HG03045 (cell line): ENCODE measurements at regions not wholly inside any gene's neighbourhood (a gene's known extent, or its start where the extent isn't known, plus 50 kb on each side); places are given as distances from the start of the nearest gene placed in this dataset.
"Not testable (repeated sequence)": the region's sequence is repeated elsewhere in the genome, so short reads cannot be mapped to it uniquely, and the experiment has no call there.

Source experiments
- ATAC-seq: cut with Tn5 transposase; IDR thresholded peaks from one replicate; pipeline ENCODE4 v1.9.1; 2021; ENCODE audit warnings: mild to moderate bottlenecking, moderate library complexity; ENCODE audit not compliant: unreplicated experiment

GRCh38 chr3:105976196-105976595 is 107.4 kb upstream of the CBLB start:
- ATAC-seq: no peak

GRCh38 chr3:105979961-105980360 is 111.1 kb upstream of the CBLB start:
- ATAC-seq: no peak

DNA sequence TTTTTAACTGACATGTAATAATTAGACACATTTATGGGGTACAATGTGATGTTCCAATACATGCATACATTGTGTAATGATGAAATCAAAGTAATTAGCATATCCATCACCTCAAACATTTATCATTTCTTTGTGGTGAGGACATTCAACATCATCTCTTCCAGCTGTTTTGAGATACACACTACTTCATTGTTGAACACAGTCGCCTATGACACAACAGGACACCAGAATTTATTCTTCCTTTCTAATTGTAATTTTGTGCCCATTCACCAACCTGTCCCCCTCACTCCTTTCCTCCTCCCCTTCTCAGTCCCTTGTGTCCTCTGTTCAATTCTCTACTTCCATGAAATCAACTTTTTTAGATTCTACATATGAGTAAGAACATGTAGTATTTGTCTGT is 113.4 kb upstream of the CBLB start:
- no peak for ATAC-seq

DNA sequence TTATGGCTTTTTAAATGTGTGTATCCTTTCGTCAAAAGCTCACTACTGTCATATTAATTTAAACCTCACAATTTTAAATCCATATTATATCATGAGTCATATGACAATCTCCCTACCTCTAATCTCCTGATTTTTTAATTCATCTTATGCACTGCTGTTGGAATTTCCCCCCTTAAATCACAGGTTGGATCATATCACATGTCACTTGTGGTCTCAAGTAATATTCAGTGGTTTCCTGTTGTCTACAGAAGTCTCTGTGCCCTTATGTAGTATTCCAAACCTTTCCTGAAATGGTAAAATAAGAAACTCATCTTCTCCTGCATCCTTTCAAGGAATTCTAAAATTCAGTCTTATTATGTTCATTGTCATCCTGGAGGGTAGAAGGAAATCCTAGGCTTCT is 116.0 kb upstream of the CBLB start:
- no peak for ATAC-seq

DNA sequence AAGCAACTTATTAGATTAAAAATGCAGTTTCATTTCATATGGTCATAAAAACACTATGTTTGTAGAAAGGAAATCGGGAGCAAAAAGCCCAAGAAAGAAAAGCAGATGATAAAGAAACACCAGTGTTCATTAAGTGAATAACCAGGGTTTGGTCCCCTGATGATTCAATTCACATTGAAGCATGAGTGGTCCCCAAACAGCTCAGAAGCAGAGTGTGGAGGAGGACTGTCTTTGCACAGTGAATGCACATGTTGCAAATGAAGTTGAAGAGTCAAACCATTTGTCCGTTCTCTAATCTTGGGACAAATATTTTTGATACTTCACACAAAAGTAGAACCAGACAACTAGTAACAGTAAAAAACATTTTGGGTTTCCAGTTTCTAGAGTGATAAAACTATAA is 117.5 kb upstream of the CBLB start:
- ATAC-seq: not testable (repeated sequence)

DNA sequence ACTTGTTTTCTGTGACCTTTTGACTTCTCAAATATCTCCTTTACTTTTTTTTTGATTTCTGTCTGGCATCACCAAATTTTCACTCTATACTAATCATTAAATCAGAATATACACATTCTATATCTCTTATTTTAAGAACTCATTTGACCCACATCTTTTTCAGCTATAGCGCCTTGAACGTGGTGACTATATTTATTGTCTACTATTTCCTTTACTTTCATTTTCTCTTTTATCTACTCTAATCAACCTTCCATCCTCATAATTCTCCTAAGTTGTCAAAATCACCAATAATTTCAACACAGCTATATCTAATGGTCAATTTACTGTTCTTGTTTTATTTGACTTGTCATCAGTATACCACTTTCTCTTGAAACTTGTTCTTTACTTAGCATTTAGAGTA is 119.0 kb upstream of the CBLB start:
- ATAC-seq: no peak

DNA sequence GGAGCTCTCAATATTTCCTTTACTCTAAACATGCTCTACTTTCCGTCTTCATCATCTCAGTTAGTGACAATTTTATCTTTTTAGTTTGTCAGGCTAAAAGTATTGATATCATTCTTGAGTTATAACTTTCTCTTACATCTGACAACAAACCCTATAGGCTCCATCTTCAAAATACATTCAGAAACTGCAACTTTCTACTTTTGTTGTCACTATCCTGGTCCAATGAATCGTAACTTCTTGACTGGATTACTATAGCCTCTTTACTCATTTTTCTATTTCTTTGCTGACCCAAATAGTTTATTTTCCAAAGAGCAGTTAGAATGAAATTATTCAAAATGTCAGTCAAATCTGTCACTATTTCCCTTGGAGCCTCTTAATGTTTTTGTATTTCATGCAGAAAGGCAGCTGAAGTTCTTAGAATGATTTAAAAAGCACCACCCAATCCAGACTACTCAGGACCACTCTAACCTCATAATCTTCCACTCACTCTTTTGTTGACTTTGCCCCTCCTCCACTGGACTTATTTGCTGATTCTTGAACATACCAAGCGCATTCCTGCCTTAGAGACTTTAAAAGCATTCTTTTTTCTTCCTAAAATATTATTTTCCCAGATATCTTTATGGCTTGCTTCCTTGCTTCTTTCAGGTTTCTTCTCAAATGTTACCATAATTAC is 119.9 kb upstream of the CBLB start:
- ATAC-seq: no peak

- no peak for ATAC-seq
Measured at GRCh38 chr3:105996781-105997180, 128.0 kb upstream of the CBLB start.

DNA sequence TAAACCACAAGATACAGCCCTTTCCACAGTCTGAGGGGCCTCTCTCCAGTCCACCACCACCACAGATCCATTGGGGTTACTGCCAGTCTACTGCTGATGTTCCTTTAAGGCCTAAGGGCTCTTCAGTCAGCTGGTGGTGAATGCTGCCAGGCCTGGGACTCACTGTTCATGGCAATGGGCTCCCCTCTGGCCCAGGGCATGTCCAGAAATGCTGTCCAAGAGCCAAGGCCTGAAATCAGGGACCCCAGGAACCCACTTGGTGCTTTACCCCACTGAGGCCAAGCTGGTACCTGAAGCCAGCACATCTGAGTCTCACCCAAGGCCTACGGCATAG is 128.6 kb upstream of the CBLB start:
- ATAC-seq: no peak

GRCh38 chr3:105997800-105998526 is 129.2 kb upstream of the CBLB start:
- no peak for ATAC-seq

GRCh38 chr3:105999856-106000255 is 131.0 kb upstream of the CBLB start:
- no peak for ATAC-seq

DNA sequence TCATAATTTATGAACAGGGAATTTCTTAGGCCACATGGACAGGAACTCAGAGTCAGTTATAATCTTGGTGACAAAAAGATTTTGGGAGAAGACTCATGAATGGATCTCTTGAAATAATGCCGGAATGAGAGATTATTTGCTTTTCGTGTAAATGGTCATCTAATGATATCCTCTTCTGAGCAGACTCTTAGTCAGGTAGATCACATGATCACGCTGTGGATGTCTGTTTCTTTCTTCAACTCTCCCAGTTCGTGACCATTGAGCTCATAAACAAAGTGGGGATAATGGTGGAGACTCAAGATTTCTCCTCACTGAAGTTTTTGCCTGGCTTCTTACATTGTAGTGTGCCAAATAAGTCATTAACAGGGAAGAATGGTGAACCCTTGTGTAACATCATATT is 133.1 kb upstream of the CBLB start:
- ATAC-seq: no peak

- no peak for ATAC-seq
Measured at GRCh38 chr3:106004137-106004681, 135.4 kb upstream of the CBLB start.

DNA sequence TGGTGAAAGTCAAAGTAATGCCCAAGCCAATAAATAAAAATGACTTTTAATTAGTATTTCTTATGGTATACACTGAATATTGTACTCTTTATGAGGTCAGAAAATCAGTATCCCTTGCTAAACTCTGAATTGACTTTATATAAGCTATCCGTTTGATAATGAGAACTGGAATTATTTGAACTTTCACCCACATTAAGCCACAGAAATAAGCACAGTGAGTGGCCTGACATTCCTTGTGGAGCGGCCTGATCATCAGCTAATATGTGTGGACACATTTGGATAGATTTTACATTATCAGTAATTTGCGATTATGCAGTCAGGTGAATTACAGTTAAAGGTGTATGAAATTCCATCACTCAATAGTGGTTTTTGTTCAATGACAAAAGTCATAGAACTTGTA is 136.0 kb upstream of the CBLB start:
- ATAC-seq: no peak

DNA sequence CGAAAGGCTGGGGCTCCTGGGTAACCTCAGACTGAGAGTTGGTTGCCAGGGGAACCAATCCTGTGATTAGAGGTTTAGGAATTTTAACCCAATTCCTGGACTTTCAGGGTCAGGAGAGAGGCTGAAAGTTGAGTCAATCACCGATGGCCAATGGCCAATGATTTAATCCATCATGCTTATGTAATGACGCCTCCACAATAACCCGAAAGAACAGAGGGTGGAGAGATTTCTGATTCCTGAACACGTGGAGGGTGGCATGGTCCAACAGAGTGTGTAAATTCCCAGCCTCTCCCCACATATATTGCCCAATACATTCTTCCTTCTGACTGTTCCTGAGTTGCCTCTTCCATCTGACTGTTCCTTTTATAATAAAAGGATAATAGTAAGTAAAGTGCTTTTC is 137.2 kb upstream of the CBLB start:
- ATAC-seq: no peak

GRCh38 chr3:106006571-106006970 is 137.8 kb upstream of the CBLB start:
- no peak for ATAC-seq

- ATAC-seq: no peak
Measured at GRCh38 chr3:106007512-106007911, 138.7 kb upstream of the CBLB start.

DNA sequence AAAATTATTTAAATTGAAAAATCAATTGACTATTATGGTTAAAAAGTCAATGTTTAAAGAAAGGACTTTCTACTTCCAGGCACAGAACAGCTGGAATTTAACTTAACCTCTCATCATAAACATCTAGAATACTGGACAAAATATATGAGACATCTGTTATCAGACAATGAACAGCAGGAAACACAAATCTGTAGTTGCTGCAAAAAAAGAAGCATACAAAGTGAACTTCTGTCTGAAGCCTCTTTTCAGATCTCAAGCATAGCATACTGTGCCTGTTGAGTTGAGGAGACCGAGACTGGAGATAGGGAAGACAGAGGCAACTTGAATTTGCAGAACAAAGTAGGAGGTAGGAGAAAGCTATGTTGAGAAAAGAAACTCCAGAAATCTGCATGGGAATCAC is 140.0 kb upstream of the CBLB start:
- no peak for ATAC-seq

- no peak for ATAC-seq
Measured at GRCh38 chr3:106010829-106011228, 142.0 kb upstream of the CBLB start.

- ATAC-seq: no peak
Measured at GRCh38 chr3:106013971-106014370, 145.2 kb upstream of the CBLB start.

- ATAC-seq: no peak
Measured at GRCh38 chr3:106014518-106014917, 145.7 kb upstream of the CBLB start.

DNA sequence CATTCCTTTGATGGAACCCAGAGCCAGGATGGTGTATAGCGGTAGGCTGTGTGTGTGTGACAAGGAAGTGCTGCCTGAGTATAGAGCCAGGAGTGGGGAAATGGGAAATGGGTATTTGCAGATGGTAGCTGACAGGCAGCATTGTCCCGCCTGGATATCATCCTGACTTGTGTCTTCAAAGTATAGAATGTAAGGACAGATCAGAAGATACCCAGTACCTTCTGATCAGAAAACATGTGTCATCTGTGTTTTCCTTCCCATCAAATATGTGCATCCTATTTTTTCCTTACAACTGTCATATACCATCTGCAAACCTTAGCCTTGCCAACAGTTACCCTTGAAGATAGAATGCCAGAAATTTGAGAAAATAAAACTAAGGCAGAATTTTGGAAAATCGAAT is 146.2 kb upstream of the CBLB start:
- ATAC-seq: no peak

DNA sequence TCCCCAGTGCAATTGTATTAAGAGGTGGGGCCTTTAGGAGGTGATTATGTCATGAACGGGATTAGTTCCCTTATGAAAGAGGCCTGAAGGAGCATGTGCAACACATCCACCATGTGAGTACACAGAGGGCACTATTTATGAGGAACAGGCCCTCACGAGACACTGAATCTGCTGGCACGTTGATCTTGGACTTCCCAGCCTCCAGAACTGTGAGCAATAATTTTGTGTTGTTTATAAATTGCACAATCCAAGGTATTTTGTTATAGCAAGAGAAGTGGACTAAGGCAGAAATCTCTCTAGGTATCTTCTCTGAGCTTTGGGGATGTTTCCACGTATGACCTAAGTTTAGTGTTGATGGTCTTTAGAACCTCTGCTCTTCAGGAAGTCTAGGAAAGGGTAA is 149.3 kb upstream of the CBLB start:
- ATAC-seq: no peak
